Fibroblast of lung (primary cell): ENCODE measurements at regions not wholly inside any gene's neighbourhood (a gene's known extent, or its start where the extent isn't known, plus 50 kb on each side); places are given as distances from the start of the nearest gene placed in this dataset.

ENCODE experiments used
- EZH2 ChIP-seq: IDR thresholded peaks from 2 replicates; pipeline ENCODE4 v1.5.1; 2012; ENCODE audit warnings: low read length, control low read depth, mild to moderate bottlenecking; ENCODE audit errors: missing control alignments
- TF ChIP-seq, protein P1 (sequence below), 2 donors: IDR thresholded peaks in 1 of 2; conservative IDR thresholded peaks in 1 of 2; 1 replicate in 1 of 2; 2 replicates in 1 of 2; pipeline ENCODE4 v1.5.1; 2011 to 2012; ENCODE audit warnings: low read length in 2 of 2, control low read depth in 1 of 2, inconsistent platforms in 1 of 2, low read depth in 1 of 2, mild to moderate bottlenecking in 1 of 2

DNA sequence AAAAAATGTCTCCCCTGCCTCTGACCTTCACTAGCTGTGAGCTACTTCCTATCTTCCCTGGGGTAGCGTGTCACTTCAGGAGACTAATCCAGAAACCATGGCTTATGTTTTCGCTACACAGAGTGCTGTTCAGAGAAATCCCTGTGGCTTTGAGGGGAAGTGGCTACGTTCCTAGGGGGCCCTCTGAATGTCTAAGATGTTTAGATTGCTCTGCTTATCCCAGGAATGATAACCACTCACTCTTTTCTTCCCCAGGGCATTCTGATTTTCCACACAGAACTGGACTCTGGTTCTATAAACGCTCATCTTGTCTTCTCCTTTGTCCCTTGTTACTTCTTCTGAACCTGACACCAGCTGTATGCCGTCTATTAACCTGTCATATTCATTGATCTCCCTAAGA lies 572.5 kb downstream of the OLFM4 start:
- TF ChIP-seq, protein P1, sequence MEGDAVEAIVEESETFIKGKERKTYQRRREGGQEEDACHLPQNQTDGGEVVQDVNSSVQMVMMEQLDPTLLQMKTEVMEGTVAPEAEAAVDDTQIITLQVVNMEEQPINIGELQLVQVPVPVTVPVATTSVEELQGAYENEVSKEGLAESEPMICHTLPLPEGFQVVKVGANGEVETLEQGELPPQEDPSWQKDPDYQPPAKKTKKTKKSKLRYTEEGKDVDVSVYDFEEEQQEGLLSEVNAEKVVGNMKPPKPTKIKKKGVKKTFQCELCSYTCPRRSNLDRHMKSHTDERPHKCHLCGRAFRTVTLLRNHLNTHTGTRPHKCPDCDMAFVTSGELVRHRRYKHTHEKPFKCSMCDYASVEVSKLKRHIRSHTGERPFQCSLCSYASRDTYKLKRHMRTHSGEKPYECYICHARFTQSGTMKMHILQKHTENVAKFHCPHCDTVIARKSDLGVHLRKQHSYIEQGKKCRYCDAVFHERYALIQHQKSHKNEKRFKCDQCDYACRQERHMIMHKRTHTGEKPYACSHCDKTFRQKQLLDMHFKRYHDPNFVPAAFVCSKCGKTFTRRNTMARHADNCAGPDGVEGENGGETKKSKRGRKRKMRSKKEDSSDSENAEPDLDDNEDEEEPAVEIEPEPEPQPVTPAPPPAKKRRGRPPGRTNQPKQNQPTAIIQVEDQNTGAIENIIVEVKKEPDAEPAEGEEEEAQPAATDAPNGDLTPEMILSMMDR (conservative IDR thresholded peaks at IDR 0.05 in 1 of 2, IDR thresholded peaks at IDR 0.05 in 1 of 2; ENCODE audit: low read depth in 1 of 2, low read length in 2 of 2), result no peak
- no peak for TF ChIP-seq EZH2
